ENCODE measurements at regions not wholly inside any gene's neighbourhood (a gene's known extent, or its start where the extent isn't known, plus 50 kb on each side); places are given as distances from the start of the nearest gene placed in this dataset.
"Not testable (repeated sequence)": the region's sequence is repeated elsewhere in the genome, so short reads cannot be mapped to it uniquely, and the experiment has no call there.

DNA sequence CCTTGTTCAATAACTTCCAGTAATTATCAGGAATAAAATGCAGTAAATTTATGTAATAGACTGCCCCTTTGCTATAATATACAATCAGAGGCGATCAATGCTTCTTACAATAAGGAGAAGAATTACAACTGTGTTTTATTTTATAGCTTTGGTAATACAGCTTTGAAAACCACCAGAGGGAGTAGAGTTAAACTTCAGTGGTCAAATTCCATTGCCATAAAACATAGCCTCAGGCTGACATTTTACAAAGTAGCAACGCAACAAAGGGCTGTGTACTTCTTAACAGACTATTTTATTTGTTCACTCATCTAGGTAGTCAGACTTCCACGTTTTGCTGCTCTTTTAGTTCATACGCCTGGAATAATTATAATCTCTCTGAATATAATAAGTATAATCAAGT, 58.5 kb downstream of the TEX13C start:
- no peak for DNase-seq

- no peak for DNase-seq
These were observed 59.1 kb downstream of the TEX13C start for GRCh38 chrX:125378770-125379169.

GRCh38 chrX:125382148-125382628, 62.5 kb downstream of the TEX13C start:
- DNase-seq: no peak

DNA sequence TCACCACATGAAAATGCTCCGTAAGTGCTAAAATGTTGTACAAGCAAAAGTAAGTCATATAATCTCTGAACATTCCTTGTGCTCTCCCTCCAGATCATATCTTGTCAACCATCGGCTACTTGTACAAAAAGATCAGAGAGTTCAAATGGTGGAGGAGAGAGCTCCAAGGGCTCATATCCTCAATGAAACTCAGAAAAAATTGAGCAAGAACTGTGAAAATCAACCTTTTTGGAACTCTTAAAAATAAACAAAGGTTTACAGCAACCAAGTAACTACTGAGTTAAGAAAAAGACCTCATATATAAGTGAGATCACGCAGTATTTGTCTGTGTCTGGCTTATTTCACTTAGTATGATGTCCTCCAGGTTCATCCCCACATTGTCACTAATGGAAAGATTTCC, 63.2 kb downstream of the TEX13C start:
- DNase-seq: no peak

DNA sequence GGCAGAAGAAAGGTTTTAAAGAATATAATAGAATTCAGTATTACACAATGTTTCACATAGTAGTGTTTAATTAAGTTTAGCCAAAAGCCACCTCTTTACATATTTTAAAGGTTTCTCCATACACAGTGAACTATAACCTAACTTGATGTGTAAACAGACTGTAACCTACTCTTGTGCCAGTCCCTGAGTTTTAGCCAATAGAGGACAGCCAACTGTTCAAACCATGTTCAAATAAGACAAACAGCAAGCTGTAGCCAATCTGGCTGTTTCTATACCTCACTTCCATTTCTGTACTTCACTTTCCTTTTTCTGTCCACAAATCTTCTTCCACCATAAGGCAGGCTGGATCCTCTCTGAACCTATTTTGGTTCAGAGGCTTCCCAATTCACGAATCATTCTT, 65.2 kb downstream of the TEX13C start:
- no peak for DNase-seq

DNA sequence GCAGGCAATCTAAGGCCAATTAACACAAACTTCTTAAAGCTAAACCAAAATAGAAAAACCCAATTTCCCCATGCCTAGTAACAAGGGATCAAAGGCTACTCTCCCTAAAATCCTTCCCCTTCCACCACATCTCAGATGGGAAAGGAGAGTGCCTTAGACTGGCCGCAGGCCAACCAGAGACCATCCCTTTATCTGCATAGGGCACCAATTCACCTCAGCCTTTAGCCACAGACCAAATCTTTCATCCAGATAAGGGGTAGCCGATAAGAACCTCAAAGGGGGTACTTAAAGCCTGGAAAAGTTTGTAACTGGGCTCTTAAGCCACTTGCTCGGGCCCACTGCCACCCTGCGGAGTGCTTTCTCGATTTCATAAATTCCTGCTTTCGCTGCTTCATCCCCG, 68.3 kb downstream of the TEX13C start:
- no peak for DNase-seq

DNA sequence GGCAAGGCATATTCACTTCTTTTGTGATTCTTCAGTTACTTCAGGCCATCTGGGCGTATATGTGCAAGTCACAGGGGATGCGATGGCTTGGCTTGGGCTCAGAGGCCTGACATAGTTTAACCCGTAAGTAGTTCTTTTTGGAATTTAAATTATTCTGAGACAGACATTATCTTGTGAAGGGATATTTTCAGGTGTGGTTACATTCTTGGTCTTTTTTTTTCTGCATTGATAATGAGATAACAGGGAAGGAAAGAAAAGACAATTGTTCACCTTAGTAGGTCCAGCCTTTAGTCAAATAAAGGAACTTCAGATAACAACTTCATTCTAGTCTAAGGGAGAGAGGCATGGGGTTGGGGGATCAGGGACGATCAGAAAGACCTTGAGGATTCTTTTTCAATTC, 74.8 kb downstream of the TEX13C start:
- no peak for DNase-seq

DNA sequence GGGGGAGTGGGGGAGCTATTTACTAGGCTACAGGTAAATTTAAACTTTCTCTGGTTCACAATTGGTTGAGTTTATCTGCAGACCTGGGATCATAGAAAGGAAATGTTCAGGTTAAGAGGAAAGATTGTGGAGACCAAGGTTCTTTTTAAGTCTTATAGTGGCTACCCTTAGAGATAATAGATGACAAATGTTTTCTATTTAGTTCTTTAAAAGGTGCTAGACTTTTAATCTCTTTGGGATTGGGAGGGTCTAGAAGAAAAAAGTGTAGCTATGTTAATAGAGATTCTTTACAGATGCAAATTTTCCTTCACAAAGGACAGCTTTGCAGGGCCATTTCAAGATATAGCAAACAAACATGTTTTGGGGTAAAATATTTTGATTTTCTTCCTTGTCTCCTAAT, 76.0 kb downstream of the TEX13C start:
- DNase-seq: no peak

- no peak for DNase-seq
These were observed 79.3 kb downstream of the TEX13C start for GRCh38 chrX:125398959-125399440.

DNA sequence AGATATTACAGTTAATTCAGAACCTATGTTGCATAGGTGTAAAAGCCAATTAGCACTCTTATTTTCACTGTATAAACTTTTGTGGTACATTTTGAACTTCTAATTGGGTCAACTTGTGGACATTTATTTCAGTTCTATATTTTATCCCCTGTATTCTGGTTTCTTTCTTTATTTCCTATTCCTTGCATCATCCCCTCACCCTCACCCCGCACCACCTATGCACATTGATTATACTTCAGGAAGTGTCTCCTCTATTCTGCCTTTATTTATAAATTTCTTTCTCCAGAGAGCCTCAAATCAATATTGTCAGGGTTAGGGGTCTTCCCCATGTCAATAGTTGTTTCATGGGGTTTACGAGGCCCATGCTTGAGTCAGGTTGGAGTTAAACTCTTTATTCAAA, 83.1 kb downstream of the TEX13C start:
- DNase-seq: no peak

- no peak for DNase-seq
These were observed 85.0 kb downstream of the TEX13C start for GRCh38 chrX:125404667-125405160.

GRCh38 chrX:125405339-125405738, 85.7 kb downstream of the TEX13C start:
- no peak for DNase-seq

DNA sequence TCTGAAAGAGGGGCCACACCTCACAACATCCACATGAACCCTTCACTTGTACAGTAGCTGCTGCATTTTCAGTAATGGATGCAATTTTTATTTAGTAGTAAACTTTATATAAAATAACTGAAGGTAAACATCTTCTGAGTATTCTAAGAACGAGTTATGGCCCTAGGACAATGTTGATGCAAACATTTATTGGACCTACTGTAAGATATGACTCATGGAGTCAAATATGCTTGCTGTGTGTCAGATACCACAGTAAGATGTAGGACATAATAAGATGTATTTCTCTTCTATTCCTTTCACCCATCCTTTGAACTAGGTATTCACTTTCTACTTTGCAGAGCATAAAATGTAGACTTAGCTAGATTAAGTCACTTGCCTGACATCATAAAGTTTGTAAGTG, 87.6 kb downstream of the TEX13C start:
- DNase-seq: no peak

GRCh38 chrX:125420809-125421208, 101.1 kb downstream of the TEX13C start:
- no peak for DNase-seq

DNA sequence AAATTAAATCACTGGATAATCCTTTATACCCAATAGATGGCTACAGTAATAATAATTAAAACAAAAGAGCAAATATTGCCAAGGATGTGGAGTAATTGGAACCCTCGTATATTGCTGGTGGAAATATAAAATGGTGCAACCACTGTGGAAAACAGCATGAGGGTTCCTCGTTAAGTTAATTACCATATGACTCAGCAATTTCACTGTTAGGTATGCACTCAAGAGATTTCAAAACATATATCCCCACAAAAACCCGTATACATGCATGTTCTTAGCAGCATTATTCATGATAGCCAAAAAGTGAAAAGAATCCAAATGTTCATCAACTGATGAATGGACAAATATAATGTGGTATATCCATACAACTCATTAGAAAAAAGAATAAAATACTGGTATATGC, 103.3 kb downstream of the TEX13C start:
- no peak for DNase-seq

GRCh38 chrX:125424536-125424935, 104.9 kb downstream of the TEX13C start:
- no peak for DNase-seq

DNA sequence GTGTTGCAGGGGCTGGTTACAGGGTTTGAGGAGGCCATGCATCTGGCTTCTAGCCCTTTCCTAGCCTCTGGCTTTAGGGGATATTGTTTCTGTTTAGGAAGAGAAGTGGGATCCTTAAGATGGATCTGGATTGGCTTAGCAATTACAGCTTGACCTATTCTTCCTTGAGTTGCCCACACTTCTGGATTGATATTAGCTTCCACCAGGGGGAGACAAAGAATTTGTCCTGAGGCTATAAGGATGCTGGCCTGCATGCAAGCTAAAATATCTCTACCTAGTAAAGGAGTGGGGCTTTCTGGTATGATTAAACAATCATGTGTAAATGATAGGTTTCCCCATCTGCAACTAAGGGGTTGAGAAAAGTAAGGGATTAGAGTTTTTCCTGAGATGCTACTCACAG, 117.2 kb downstream of the TEX13C start:
- peak; percentile 24 for DNase-seq

DNA sequence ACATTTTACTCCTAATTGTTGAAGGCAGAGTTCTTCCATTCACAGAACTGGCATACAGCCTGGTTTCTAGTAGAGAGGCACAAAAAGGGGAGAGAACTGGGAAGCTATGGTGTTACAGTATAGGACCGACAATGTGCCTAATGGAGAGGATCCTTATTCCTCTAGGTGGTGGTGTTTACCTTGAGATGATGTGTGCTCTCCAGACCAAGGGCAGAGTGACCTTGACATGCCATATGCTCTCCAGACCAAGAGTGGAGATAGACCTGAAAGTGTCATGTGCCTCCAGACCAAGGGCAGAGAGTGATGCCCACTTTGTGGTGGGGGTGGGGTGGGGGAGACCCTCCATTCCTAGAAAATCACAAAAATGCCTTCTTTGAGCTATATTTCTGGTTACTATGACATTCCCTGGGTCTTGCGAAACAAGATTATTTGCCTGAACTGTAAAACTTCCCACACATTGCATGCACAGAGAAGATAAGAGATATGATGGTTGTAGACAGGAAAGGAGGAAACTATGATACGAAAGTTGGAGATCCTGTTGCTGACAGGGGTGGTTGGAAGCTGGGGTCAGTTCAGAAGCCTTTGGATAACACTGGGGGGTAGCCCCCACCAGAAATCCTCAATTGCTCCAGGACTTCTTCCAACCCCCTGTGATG, 119.7 kb downstream of the TEX13C start:
- peak; percentile 3 for DNase-seq

DNA sequence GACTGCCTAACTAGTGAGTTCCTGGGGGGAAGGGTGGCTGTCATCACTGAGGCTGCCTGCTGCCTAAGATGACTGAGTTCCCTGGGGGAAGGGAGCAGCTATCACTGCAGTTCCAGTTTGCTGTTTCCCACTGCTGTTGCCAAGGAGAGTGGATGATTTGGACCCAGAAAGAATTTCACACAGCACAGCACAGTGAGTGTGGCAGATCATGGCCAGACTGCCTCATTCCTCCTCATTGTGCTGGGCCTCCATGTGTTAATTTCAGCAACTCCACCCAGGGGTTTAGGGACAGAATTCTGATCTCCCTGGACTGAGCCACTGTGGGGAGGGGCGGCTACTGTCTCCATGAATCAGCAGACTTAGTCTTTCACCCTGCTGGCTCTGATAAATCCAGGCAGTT, 125.0 kb downstream of the TEX13C start:
- DNase-seq: peak; percentile 80

DNA sequence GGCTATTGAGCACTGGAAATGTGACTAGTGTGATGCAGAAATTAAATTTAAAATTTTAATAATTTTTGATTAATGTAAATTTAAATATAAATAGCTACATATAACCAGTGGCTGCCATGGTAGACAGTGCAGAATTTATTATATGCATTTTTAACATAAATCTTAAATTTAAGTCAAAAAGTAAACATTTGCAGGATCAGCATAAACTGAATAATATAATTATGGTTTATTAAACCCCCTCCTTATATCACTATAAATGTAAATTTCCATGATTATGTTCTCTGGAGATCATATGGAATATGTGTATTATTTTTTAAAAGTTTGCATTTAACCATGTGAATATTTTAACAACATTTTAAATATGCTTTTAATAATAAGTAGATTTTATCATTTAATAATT, 155.8 kb downstream of the TEX13C start:
- no peak for DNase-seq

- DNase-seq: no peak
These were observed 172.8 kb downstream of the TEX13C start for GRCh38 chrX:125492439-125492838.

DNA sequence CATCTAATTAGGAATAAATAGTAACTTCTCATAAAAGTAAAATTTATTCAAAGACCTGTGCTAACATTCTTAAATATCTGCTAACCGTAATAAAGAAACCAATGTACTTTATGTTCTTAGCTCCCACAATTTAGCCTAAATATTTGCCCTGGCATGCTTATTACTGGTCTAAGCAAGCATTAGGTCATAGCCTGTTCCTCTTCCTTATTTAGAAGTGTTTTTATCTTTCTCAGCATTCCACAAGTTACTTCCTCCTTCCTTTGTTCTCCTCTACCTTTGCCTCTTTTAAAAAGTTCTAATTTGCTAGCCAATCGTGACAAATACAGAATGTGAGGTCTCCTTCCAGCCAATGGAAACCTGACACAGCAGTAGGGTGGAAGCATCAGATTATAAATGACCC, 173.3 kb downstream of the TEX13C start:
- not testable (repeated sequence) for DNase-seq

DNA sequence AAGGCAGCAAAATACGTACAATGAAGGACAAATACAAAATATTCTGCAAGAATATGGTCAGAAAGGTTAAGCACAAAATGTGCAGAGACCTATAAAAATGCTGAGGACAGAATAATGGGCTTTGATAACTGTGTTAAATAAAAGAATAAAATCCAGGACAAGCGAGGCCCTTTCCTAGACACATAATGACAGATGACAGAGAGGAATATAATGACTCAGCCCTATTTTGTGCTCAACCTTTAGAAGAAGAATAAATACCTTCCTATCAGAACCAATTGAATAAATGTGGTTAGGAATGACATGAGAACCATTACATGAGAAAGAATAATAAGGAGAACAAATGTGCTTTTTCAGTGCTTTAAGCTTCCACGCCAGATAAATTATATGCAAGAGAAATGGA, 178.0 kb downstream of the TEX13C start:
- no peak for DNase-seq

DNA sequence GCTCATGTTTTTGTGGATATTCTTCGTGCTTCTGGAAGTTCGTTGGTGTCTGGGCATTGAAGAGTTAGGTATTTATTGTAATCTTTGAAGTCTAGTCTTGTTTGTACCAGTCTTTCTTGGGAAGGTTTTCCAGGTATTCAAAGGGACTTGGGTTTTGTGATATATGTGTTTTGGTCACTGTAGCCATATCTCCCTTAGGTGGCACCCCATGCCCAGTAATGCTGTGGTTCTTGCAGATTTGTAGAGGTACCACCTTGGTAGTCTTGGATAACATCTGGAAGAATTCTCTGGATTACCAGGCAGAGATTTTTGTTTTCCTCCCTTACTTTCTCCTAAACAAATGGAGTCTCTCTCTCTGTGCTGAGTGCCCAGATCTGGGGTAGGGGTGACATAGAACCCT, 184.1 kb downstream of the TEX13C start:
- no peak for DNase-seq

DNA sequence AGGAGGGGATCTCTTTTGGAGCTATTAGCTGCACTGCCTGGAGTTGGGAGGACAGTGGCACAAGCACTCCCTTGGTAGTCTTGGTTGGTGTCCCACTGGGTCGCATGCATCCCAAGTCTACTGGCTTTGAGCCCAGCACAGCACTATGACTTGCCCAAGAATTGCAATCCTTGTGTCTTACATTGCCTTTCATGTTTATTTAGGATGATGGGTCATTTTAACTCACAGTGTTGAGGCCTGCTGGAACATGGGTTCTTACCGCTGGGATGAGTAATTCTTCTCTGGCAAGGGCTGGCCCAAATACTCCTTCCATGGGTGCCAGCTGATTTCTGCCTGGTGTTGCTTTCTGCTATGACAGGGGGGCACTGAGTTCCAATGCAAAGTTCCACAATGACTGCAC, 185.5 kb downstream of the TEX13C start:
- peak; percentile 1 for DNase-seq
